CD4-positive, alpha-beta T cell treated with Interleukin-17A for 4 hours (primary cell): ENCODE measurements at regions not wholly inside any gene's neighbourhood (a gene's known extent, or its start where the extent isn't known, plus 50 kb on each side); places are given as distances from the start of the nearest gene placed in this dataset.

ENCODE experiments used
- DNase-seq: peaks from one replicate; pipeline ENCODE4 v3.0.0-alpha.2; 2020; ENCODE audit warnings: mixed read lengths

DNA sequence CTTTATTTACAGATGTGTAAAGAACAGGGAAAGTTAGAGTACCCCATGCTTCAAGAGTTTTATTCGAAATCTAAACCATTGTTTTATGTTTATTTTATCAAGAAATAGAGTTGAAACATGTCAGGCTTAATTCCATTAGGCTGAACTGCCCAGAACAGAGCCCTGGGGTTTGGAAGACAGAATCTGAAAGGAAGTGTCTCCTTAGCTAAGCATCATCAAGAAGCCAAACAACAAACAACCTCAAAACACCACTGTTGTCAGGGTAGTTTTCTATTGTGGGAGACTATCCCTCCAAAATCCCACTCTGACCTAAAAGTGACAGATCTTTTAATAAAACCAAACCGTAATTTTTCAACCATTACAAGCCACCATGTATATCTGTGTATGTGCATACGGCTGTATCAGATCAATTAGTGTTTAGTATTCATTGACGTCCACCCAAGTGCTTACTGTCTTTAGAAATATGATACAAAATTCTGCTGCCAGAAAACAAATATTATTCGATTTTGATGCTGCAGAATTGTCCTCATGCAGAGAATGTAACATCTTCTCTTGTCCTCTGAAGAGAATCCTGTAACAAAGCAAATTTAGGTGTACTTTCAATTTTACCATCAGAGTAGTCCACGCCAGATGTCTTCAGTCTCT lies 271.9 kb upstream of the TMEM161B start:
- no peak for DNase-seq

DNA sequence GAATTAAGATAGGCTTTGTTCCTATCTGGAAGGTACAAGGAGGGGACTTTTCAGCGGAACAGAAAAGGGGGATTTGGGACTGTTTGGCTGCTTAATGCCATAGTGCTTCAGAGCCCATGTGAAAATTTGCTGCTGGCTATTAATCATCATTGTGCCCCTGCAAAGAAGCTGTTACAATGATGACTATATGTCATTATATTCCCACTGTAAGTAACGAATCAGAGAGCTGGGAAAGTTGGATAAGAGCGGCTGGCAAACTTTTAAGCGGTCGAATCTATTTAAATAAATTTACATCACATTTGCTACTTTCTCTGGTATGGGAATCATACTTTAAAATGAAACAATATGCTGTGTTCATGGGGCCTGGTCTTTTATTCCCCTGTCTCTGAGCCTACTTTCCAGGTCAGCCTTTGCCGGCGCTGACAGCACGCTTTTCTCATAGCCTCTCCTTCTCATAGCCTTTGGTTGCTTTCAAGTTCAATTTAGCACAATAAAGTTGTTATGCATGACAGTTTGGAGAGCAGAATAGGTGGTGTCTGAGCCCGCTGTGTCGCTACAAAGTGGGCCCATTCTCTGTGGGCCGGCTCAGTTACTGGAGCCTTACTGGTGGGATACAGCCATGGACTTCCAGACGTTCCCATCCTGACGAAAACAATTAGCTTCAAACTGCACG lies 271.2 kb upstream of the TMEM161B start:
- DNase-seq = no peak

DNA sequence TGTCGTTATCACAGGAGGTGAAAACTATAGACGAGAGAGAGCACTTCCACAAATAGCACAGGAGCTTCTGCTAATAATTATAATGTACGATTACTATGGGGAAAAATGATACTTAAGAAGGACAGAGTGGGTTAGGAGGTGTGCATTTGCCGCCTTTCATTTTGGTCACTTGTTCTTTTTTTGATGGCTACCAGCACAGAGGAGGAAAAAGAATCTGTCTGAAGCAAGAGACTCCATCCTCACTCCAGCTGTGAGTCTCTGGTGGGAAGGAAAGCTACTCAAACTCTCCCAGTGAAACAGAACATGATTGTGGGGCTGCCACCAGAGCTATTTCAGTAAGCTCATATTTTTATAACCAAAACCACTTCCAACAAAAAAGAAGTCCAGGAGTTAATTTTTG lies 270.4 kb upstream of the TMEM161B start:
- DNase-seq = no peak

DNA sequence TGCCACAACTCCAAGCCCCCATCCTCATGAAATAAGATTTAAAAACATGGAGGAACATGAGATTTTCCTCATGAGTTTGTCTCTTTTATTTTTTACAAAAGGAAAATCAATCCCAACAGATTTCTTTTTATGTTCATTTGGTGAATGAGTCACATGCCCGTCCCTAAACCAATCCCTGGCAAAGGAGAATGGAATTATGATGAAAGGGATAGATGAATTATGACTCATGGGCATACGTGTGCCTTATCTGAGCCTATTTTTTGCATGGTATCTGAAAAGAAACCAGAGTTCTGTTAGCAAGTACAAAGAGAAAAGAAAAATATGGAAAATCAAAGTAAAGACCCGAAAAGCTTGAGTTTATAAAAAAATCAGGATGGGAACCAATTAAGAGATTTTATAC lies 267.5 kb upstream of the TMEM161B start:
- no peak for DNase-seq

DNA sequence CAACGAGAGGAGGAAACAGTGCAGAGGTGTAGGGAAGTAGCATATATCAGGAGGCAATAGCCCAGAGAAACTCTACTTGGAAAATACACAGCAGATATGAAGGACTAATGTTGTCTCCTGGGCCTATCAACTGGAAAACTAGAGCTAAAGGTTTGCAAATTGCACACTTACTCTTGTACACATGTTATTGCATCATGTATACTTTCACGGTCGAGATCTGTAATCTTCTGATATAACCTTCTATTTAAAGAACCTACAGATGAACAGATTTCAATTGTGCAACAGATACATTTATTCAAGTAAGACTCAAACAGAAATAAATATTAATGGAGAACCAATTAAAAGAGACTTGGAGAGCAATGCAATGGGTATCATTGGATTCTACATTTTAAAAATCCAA lies 256.3 kb upstream of the TMEM161B start:
- DNase-seq = no peak

DNA sequence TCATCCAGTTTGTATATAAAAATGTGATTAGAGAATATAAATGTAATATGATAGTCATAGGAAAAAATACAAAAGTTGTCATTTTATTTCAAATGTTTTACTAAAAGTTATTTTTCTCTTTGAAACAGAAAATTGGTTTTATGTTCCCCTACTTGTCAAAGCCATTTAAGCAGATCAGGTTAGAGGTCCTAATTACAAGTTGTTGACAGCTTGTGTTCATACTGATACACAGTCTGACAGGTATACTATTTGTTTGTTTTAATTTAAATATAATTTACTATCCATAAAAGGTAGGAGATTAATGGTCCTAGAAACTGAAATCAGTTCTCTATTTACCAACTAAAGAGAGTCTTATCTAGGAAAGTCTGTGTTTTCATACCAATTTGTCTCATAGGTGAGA lies 250.4 kb upstream of the TMEM161B start:
- DNase-seq = no peak

DNA sequence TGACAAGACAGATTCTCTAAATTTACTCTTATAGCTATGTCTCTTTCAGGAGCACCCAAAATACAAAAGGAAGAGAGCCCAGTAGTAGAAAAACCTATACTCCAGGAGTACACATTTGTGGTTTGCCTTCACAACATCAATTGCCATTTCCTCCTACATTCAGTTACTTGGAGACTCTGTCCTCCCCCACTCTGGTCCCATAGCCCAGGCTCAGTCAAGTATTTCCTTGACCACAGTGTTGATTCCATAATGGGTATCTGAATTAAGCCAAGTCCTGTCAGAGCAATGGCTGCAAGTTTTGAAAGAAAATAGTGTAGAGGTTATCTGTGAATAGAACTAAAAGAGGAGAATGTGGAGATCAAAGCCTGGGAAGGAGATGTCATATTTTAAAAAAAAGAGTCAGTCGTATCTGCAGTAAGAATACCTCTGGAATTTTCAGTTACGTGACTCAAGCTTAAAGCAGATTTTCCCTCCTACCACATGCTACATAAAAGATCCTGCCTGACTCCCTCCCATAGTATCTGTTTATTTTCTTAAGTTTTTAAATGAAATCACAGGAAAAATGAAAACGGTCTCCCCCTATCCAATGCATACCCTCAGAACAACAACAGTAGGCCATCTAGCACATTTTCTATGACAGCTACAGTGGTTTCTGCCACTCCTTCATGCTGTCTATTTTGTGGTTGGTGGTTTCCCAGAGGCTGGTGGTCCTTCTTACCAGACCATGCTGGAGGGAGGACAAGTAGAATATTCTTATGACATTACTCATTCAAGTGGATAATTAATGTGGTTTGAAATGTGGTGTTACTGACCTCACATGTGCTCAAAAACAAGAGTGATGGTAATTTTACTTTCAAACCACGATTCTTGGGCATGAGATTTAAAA lies 249.7 kb upstream of the TMEM161B start:
- DNase-seq = no peak

DNA sequence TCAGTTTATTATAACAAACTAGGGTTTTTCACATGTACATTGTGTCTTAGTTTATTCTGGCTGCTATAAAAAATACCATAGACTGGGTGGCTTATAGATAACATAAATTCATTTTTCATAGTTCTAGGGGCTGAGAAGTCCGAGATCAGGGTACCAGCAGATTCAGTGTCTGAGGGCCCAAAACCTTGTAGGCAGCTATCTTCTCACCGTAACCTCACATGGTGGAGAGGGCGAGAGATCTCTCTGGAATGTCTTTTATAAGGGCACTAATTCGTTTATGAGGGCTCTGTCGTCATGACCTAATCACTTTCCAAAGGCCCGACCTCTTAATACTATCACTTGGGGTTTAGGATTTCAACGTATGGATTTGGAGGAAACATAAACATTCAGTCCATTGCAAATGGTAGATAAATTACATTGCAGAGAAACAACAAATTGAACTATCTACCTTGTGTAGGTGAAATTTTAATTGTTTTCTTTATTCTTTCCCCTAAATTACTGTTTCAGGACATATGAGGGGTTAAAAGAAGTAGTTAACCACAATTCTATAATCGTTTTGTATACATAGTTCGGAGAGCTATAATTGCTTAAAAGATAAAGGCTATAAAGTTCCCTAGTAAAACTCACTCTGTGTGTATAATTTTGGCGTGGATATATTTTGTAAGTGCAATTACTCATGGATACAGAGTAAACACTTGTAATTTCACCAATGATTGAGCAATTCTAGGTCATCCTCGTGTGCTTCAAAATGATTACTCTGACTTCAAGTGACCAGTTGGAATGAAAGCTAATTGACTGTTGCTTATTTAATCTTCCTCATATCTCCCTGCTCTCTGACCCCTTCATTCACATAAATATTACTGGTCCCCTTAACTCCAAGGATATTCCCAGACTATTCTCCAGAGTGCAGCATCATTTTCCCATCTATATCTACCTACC lies 247.5 kb upstream of the TMEM161B start:
- no peak for DNase-seq

DNA sequence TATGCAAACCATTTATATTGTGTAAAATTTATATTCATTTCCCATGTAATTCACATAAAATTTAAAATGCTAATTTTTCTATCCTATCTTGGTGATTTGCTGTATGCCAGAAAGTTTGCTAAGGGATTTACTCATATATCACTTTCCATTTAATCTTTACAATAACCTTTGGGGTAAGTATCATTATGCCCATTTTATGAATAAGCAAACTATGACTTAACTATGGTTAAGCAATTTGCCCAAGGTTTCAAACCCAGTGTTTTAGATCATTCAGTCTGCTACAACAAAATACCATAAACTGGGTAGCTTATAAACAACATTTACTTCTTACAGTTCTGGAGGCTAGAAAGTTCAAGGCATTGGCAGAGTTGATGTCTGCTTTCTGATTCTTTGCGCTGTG lies 246.4 kb upstream of the TMEM161B start:
- DNase-seq = no peak

DNA sequence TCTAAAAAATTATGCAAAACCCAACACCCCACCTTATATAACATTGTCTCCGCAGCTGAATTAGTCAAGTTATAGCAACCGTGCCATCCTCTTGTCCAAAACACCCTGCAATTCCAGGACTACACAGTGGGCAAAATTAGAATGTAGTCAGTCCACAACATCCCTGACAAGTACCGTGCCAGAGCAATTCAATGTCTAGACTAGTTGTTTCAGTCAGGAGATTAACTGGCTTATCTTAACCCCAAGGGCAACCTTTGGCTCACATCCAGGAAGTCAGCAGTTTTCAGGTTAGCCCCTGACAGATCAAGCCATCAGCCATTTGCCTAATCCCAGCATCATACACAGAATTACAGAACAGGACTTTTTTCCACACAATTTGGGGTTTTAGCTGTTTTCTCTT lies 240.8 kb upstream of the TMEM161B start:
- DNase-seq = no peak

DNA sequence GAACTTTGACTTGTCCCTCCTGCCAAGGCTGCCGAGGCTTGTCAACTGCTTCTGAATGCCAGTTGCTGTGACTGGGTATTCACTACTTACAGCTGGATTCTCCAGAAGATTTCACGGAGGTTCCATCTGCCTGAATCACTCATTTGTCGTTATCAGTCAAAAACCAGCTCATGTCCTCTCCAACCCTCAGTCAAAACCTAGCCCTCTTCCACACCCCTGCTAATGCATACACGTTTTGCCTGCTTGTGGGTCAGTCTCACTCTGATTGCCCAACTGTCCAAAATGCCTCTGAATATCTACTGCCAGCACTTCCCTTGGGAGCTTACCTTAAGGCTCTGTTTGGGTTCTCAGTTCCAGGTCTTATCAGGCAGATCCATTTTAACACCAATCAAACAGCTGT lies 238.6 kb upstream of the TMEM161B start:
- DNase-seq = no peak

DNA sequence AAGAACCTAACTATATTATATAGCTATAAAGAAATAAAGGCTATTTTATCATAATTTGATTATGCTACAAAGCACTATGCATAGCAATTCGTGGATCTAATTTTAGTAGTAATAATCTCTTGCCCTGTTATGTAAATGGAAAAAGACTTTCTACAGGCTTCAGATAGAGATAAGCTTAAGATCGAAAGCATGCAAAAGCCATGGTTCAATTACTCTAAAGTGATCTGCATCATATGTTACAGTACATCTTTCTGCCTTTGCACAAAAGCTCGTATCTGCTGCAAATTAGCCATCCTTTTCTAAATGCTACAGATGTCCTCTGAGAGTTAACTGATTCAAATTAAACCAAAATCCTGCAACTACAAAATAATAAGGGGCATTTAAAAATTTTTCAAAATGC lies 234.8 kb upstream of the TMEM161B start:
- no peak for DNase-seq

DNA sequence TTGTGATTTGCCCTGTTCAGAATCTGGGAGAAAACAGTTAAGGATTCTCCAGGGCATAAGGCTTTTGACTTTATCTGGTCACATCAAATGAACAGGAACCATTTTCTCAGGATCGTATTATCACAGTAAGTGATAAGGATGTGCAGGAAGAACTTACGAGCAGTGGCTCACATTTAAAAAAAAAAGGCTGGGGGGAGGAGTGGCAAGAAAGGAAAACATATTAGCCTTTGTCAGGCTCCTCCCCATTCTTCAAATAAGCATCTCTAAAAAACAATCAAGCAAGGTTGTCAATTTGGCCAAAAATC lies 234.3 kb upstream of the TMEM161B start:
- no peak for DNase-seq

DNA sequence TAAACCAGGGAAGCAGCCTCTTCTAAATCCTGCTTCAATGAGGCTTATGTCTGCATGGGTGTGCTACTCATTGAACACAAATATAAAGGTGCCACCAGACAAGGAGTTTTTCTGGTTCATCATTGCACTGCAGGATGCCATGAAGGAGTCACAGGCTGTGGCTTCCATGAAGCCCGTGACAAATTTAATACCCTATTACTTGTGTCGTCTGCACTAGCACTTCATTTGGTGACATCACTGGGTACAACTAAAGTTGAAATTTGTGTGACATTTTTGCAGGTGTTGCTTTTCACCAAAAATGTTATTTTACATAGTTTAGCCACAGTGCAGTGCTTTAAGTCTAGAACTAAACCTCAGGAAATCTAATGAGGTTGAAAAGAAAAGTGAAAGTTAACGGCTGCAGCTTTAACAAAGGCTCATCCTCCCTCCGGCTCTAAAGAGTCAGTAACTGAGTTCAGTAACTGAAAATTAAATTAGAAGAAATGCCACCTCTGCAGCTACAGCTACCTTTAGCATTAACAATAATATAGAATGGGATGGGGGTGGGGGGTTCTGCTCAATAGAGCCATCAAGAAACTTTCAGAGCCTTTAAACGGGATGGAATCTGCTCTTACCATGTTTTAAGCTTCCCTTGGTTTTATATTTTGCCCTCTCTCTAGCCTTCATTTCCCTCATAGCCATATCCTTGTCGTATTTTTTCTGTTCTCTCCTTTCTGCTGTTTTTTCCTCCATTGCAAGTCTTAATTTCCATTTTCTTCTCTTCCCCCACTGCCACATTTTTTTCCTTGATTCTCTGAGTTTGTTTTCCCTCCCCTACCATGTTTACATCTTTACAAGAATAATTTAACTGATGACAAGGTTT lies 233.8 kb upstream of the TMEM161B start:
- peak; percentile 5 for DNase-seq

DNA sequence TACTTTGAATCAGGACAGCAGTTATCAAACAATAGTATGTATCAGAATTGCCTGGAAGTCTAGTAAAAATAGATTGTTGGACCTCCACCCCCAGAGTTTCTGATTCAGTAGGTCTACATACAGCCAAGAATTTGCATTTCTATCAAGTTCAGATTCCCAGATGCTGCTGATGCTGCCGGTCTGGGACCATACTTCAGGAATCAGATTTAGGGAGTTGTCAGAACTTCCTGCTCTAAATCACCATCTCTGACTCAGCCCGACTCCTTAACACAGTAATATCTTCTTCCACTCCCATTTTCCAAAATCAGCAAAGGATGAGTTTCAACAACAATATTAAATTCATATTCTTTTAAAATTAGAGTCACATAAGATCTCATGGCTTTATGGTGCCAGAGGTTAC lies 227.2 kb upstream of the TMEM161B start:
- no peak for DNase-seq

DNA sequence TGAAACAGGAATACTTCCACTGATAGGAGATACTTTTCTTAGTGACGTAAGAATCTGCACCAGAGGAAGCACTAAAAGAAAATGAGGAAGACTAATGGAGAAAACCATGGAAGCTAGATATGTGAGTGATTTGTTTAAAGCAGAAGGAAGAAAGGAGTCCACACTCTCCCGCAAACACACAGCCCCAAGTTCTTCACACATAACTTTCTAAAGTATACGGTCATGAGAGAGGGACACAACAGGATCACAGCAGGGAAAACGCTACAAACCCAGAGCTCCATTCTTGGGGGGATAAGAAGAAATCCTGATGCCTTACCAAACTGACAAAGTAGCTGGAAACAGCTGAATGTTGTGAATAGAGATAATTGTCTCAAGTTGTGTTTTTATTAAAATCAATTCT lies 222.2 kb upstream of the TMEM161B start:
- DNase-seq = no peak

DNA sequence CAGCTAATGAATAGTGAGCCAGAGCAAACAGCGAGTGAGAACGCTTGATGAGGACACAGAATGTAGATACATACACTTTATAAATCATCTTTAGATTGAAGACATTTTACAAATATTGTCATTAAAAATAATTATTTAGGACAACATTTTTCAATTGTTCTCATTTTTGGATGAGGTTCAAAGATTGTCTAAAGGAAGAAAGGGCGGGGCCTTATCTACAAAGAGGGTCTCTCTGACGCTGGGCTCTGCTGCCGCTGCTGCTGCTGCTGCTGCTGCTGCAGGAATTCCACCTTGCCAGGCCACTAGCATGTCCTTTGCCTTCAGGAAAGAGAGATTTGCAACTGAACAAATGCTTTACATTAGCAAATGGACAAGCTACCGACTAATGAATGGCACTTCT lies 220.7 kb upstream of the TMEM161B start:
- DNase-seq = no peak

DNA sequence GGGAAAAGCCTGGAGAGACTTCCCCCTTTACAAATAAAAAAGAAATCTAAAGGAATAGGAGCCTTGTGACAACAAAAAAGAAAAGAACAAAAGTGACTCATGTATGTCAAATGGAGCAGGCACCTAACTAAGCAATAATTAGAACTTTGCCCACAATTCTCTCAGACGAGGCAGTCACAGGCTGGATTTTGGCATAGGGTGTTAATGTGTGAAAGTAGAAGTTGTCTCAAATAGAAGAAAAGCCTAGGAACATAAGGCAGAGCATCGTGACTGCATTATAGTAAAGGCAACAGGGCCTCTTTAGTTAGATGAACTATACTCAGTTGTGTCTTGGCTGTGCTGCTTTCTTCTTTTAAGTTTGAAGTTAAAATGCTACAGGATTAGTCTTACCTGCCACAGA lies 219.9 kb upstream of the TMEM161B start:
- DNase-seq = no peak

DNA sequence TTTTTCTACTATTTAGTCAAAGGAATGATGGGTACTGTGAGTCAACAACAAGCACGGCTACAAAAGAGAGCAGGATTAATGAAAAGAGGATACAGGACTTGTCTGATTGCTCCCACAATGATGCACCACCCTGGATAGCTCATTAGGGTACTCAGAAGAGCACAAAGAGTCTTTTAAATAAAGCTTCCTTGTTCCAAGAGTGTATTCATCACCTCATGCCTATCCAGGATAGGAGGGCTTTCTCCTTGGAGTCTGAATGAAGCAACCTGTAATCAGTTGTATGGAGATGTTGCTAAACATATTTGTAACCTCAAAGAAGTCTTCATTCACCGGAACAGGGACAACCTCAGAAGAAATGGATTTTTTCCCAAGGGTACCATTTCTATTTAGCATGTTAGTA lies 219.5 kb upstream of the TMEM161B start:
- no peak for DNase-seq

DNA sequence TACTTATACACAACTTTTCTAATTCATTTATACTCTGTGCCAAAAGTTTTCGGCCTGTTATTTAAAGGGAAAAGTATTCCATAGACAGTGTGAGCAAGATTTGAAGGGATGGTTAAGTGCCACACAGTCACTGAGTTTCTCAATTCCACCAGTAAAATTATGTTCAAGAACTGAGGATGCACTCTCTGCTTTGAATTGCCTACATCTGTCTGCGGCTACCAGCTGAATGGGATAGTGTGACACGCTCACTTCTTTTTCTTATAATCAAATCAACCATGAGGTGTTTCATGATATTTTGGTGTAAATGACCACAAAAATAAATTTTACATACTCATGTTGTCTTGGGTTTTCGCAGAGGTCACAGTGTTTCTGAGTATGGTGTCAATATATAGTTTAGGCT lies 218.4 kb upstream of the TMEM161B start:
- DNase-seq = no peak

DNA sequence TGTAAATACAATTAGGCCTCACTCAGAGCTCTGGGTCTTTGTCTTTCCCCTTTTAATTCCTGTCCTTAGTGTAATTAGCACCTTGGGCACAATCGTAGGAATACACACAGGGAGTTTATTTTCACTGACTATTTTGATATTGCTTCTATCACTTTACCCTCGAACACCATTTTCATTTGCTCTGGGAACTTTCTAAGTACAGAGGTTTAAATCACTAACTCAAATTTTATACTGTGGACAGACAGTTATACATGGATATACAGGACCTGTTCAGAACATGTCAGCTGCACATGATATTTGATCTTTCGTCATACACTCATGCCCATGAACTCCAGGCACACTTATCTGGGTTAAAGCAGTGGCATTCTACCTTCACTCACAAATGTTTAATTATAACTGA lies 217.8 kb upstream of the TMEM161B start:
- no peak for DNase-seq

DNA sequence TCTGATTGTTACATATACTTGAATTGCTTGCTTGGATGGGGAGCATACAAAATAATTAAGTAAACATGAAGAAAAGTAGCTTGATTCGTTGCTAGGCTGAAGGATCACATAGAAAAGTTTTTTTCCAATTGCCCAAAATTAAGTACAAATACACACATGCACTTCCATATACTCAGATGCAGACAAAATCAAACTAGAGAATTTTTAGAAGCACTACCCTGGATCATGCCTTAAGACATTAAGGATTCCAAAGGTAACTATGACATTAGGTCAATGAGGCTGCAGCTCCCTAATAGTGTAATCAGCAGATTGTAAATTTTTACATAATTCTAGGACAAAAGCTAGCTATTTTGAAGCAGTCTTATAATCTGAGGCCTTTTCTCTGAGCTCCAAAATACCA lies 216.9 kb upstream of the TMEM161B start:
- no peak for DNase-seq
